ENCODE measurements at regions not wholly inside any gene's neighbourhood (a gene's known extent, or its start where the extent isn't known, plus 50 kb on each side); places are given as distances from the start of the nearest gene placed in this dataset.
"Not testable (repeated sequence)": the region's sequence is repeated elsewhere in the genome, so short reads cannot be mapped to it uniquely, and the experiment has no call there.

DNA sequence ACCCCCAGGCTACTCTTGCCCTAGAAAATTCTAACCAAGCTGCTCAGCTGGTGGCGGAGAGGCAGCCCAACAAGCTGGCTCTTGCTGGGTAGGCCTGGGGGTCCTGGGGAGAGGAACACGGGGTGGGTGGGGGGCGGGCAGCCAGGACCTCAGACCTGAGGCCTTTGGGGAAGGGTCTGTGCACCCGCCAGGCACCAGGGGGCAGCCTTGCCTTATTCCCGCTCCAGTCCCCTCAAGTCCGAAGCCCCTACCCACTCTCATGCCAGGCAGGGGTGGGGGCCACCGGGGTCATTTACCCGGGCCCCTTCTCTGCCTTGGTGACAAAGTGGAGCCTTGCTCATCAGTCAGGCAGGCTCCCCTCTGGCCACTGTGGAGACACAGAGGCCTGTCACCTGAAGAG is 515.1 kb downstream of the TP53TG3F start:
- not testable (repeated sequence) for H3K4me1 ChIP-seq (ENCODE audit: insufficient read depth, poor library complexity, severe bottlenecking); H3K9me3 ChIP-seq (ENCODE audit: severe bottlenecking); H3K4me3 ChIP-seq (ENCODE audit: severe bottlenecking); H3K27ac ChIP-seq (ENCODE audit: poor library complexity, severe bottlenecking); H3K36me3 ChIP-seq (ENCODE audit: low read depth); DNase-seq (ENCODE audit: low spot score); H3K27me3 ChIP-seq (ENCODE audit: insufficient read depth, poor library complexity, severe bottlenecking); ATAC-seq (ENCODE audit: low read depth)

DNA sequence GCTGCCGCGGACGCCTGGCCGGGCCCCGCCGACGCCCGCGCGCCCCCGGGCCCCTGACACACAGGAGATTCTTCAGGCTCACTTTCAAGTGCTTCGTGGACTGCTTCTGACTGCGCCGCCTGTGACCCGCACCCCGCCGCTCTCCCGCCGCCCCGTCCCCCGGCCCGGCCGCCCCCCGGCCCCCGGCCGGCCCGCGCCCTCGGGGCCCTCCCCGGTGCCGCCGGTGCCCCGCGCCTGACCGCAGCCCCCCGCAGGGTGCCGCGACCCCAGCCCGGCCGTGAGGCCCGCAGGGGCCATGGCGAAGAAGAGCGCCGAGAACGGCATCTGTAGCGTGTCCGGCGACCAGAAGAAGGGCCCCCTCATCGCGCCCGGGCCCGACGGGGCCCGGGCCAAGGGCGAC is 516.3 kb downstream of the TP53TG3F start:
- H3K9me3 ChIP-seq (ENCODE audit: severe bottlenecking); H3K36me3 ChIP-seq (ENCODE audit: low read depth); ATAC-seq (ENCODE audit: low read depth); DNase-seq (ENCODE audit: low spot score); H3K4me3 ChIP-seq (ENCODE audit: severe bottlenecking); H3K4me1 ChIP-seq (ENCODE audit: insufficient read depth, poor library complexity, severe bottlenecking); H3K27me3 ChIP-seq (ENCODE audit: insufficient read depth, poor library complexity, severe bottlenecking); H3K27ac ChIP-seq (ENCODE audit: poor library complexity, severe bottlenecking): not testable (repeated sequence)

DNA sequence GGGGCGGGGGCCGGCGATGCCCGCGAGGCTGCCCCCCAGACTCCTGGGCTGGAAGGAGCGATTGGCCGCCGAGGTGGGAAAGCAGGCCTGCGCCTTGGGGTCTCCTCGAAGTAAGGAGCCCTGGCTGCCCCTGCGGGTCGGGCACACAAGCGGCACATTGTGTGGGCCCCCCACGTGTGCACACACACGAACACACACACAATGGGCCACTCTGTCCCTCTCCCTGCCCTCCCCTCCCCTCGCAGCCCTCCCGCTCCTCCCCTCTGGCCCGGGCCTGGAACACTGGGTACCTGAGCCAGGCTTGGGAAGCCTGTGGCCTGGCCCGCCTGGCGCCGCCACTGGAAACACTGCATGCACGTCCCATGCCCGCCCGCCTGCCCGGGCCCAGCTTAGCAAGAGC is 517.1 kb downstream of the TP53TG3F start:
- not testable (repeated sequence) for H3K9me3 ChIP-seq (ENCODE audit: severe bottlenecking); H3K27ac ChIP-seq (ENCODE audit: poor library complexity, severe bottlenecking); ATAC-seq (ENCODE audit: low read depth); H3K4me1 ChIP-seq (ENCODE audit: insufficient read depth, poor library complexity, severe bottlenecking); H3K36me3 ChIP-seq (ENCODE audit: low read depth); DNase-seq (ENCODE audit: low spot score); H3K4me3 ChIP-seq (ENCODE audit: severe bottlenecking); H3K27me3 ChIP-seq (ENCODE audit: insufficient read depth, poor library complexity, severe bottlenecking)

DNA sequence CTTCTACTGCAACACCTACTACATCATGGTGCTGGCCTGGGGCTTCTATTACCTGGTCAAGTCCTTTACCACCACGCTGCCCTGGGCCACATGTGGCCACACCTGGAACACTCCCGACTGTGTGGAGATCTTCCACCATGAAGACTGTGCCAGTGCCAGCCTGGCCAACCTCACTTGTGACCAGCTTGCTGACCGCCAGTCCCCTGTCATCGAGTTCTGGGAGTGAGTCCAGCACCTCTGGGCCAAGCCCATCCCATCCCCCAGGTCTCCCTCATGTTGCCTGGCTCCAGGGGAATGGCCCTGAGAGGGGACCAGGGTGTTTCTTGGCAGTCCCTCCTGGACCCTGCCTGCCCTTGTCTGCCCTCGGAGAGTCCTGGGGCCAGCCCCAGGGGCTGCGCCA is 519.4 kb downstream of the TP53TG3F start:
- H3K9me3 ChIP-seq (ENCODE audit: severe bottlenecking); H3K36me3 ChIP-seq (ENCODE audit: low read depth); ATAC-seq (ENCODE audit: low read depth); DNase-seq (ENCODE audit: low spot score); H3K27me3 ChIP-seq (ENCODE audit: insufficient read depth, poor library complexity, severe bottlenecking); H3K27ac ChIP-seq (ENCODE audit: poor library complexity, severe bottlenecking); H3K4me1 ChIP-seq (ENCODE audit: insufficient read depth, poor library complexity, severe bottlenecking); H3K4me3 ChIP-seq (ENCODE audit: severe bottlenecking): not testable (repeated sequence)

DNA sequence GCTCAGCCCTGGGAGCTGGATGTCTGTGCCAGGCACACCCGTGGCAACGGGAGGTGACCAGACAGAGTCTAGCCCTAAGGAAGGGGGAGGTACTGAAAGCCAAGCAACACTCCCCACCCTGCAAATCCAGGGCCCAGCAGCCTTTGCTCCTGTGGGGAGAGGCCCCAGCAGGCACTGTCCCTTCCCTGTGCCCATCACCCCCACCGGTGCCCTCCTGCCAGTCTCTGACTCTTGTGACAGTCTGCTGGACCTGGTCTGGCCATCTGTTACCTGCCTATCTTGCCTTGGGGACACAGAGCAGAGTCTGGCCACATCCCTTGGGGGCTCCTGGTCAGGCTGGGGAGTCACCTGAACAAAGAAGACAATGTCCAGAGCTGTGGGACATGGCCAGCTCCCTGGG is 520.2 kb downstream of the TP53TG3F start:
- H3K4me3 ChIP-seq (ENCODE audit: severe bottlenecking); H3K36me3 ChIP-seq (ENCODE audit: low read depth); H3K27ac ChIP-seq (ENCODE audit: poor library complexity, severe bottlenecking); H3K27me3 ChIP-seq (ENCODE audit: insufficient read depth, poor library complexity, severe bottlenecking); H3K4me1 ChIP-seq (ENCODE audit: insufficient read depth, poor library complexity, severe bottlenecking); ATAC-seq (ENCODE audit: low read depth); H3K9me3 ChIP-seq (ENCODE audit: severe bottlenecking); DNase-seq (ENCODE audit: low spot score): not testable (repeated sequence)

DNA sequence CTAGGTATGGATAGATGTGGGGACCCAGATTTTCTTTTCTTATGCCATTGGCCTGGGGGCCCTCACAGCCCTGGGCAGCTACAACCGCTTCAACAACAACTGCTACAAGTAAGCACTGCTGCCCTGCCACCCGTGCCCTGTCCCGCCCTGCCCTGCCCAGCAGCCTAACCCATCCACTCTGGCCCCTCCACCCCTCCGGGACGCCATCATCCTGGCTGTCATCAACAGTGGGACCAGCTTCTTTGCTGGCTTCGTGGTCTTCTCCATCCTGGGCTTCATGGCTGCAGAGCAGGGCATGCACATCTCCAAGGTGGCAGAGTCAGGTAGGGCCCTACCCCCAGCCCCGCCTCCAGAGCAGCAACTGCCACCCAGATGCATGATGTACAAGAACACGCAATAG is 521.3 kb downstream of the TP53TG3F start:
- peak; percentile 40 for DNase-seq (ENCODE audit: low spot score)
- not testable (repeated sequence) for H3K27ac ChIP-seq (ENCODE audit: poor library complexity, severe bottlenecking); H3K36me3 ChIP-seq (ENCODE audit: low read depth); H3K27me3 ChIP-seq (ENCODE audit: insufficient read depth, poor library complexity, severe bottlenecking); H3K9me3 ChIP-seq (ENCODE audit: severe bottlenecking); ATAC-seq (ENCODE audit: low read depth); H3K4me1 ChIP-seq (ENCODE audit: insufficient read depth, poor library complexity, severe bottlenecking); H3K4me3 ChIP-seq (ENCODE audit: severe bottlenecking)

DNA sequence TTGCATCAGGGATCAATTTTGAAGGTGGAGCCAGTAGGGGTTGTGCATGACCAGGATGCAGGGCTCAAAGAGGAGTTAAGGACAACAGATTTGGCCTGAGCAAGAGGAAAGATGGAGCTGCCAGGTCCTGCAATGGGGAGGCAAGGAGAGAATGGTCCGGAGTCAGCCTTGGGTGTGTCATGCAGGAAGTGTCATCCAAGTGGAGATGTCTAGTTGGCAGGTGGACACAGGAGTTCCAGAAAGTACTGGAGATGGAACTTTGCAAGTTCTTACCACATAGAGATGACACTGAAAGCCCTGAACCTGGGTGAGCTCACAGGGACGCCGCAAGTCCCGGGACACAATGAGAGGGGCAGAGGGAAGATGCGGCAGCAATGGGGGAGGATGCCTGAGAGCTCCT is 525.0 kb downstream of the TP53TG3F start:
- H3K27me3 ChIP-seq (ENCODE audit: insufficient read depth, poor library complexity, severe bottlenecking); ATAC-seq (ENCODE audit: low read depth): not testable (repeated sequence)

DNA sequence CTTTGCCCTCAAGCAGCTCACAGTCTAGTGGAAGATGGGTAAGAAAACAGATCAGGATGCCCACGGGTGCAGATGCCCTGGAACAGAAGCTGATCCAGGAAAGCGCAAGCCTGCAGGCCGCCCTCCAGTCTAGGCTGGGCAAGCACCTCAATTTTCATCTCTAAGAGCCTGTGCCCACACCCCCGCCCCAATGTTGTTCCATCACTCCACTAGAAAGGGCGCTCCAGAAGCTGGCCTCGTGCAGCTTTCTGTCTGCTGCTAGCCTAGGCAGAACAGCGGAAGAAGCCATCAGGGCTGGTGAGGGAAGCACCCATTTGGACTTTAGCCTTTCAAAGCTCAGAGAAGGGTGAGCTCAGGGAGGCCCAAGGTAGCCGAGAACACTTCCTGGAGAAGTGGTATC is 527.1 kb downstream of the TP53TG3F start:
- ATAC-seq (ENCODE audit: low read depth); H3K27ac ChIP-seq (ENCODE audit: poor library complexity, severe bottlenecking); H3K36me3 ChIP-seq (ENCODE audit: low read depth); H3K27me3 ChIP-seq (ENCODE audit: insufficient read depth, poor library complexity, severe bottlenecking); DNase-seq (ENCODE audit: low spot score); H3K4me3 ChIP-seq (ENCODE audit: severe bottlenecking); H3K4me1 ChIP-seq (ENCODE audit: insufficient read depth, poor library complexity, severe bottlenecking); H3K9me3 ChIP-seq (ENCODE audit: severe bottlenecking): not testable (repeated sequence)

More for the DNA sequence above, 525.0 kb downstream of the TP53TG3F start:
- DNase-seq (ENCODE audit: low spot score); H3K9me3 ChIP-seq (ENCODE audit: severe bottlenecking); H3K27ac ChIP-seq (ENCODE audit: poor library complexity, severe bottlenecking); H3K4me3 ChIP-seq (ENCODE audit: severe bottlenecking); H3K36me3 ChIP-seq (ENCODE audit: low read depth); H3K4me1 ChIP-seq (ENCODE audit: insufficient read depth, poor library complexity, severe bottlenecking): not testable (repeated sequence)

DNA sequence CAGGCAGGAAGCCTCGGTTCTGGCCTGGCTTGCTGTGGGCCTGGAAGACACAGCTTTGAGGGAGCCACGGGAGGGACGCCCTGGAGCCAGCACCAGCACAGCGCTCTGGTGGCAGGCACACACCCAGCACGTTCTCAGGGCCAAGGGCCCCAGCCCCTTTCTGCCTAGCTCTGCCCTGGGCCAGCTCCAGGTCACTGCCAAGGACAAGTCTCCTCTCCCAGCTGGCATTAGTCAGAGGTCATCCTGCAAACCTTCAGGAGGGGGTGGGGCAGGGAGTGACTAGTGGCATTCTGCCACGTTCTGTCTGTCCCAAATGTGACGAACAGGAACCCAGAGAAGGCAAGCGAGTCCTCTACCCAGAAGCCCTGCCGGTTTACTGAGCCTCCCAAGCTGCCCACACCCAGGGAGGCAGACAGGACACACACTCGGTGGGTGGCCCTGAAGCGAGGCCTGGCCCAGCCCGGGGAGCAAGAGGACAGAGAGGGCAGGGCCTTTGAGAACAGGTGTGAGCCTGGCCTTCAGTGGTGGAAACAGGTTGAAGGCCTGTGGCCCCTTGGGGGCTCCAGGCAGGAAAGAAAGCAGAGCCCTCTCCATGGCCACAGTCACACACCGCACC is 528.0 kb downstream of the TP53TG3F start:
- not testable (repeated sequence) for DNase-seq (ENCODE audit: low spot score); H3K36me3 ChIP-seq (ENCODE audit: low read depth); H3K9me3 ChIP-seq (ENCODE audit: severe bottlenecking); H3K27ac ChIP-seq (ENCODE audit: poor library complexity, severe bottlenecking); H3K4me1 ChIP-seq (ENCODE audit: insufficient read depth, poor library complexity, severe bottlenecking); H3K4me3 ChIP-seq (ENCODE audit: severe bottlenecking); H3K27me3 ChIP-seq (ENCODE audit: insufficient read depth, poor library complexity, severe bottlenecking); ATAC-seq (ENCODE audit: low read depth)

DNA sequence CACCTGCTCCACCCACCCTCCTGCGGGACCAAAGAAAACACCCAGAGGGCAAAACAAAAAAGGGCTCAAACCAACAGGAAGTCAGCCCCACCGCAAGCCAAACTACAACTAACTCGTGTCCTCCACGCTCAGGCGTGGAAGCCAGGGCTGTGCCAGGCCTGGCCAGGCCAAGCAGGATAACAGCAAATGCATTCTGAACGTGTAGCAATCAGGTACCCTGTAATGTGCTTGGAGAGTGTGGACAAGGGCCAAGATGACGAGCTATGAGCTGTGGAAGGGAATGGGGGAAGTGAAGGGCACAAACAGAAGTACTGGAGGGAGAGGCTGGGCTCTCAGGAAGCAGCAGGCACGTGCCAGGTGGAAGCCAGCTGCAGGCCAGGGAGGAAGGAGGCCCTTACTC is 528.6 kb downstream of the TP53TG3F start:
- DNase-seq (ENCODE audit: low spot score); ATAC-seq (ENCODE audit: low read depth); H3K4me3 ChIP-seq (ENCODE audit: severe bottlenecking); H3K27ac ChIP-seq (ENCODE audit: poor library complexity, severe bottlenecking); H3K27me3 ChIP-seq (ENCODE audit: insufficient read depth, poor library complexity, severe bottlenecking); H3K36me3 ChIP-seq (ENCODE audit: low read depth); H3K4me1 ChIP-seq (ENCODE audit: insufficient read depth, poor library complexity, severe bottlenecking); H3K9me3 ChIP-seq (ENCODE audit: severe bottlenecking): not testable (repeated sequence)

DNA sequence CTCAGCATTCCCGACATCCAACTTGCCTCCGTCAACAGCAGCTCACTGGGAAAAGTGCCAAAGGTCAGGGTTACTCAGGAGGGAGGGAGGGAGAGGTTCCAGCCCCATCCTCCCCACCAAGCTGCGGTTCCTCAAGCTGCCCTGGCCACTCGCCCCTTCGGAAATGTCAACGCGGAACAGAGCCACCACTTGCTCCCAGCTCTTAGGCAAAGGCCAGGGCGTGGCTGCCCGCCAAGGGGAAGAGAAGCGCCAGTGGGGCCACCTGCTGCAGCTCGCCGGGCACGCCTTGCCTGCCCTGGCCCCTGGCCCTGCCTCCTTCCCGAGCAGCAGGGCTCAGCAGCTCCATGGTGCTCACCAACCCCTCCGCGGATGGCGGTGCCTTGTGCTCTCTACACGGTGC is 531.1 kb downstream of the TP53TG3F start:
- H3K36me3 ChIP-seq (ENCODE audit: low read depth); ATAC-seq (ENCODE audit: low read depth); DNase-seq (ENCODE audit: low spot score): not testable (repeated sequence)

DNA sequence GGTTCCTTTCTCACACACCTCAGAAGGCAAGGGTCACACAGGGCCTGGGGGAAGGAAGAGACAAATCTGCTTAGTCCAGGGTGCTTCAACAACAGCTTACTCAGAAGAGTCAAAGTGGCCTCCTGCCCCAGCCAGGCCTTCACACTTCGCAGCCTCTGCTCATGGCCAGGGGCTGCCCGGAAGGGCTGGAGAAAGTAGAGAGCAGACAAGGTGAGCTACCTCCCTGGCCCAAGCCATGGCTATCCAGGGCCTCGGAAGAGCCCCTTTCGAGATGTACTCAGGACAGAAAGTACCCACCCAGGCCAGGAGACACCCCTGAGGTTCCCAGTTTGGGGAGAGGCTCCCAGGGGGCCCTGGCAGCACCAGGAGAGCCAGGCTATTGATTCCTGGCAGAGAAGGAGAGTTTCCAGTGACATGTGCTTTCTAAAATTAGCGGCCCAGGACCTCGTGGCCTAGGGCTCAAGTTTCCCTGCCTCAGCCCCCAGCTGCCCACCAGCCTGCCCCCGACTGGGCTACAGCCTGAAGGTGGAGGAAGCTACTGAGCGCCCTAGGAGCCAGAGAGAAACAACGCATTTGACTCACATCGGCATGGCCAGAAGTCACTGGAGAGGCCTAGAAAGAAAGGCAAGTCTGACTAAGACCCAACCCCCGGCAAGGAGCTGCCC is 533.2 kb downstream of the TP53TG3F start:
- ATAC-seq (ENCODE audit: low read depth); H3K4me1 ChIP-seq (ENCODE audit: insufficient read depth, poor library complexity, severe bottlenecking); H3K9me3 ChIP-seq (ENCODE audit: severe bottlenecking); H3K36me3 ChIP-seq (ENCODE audit: low read depth); H3K27me3 ChIP-seq (ENCODE audit: insufficient read depth, poor library complexity, severe bottlenecking); H3K4me3 ChIP-seq (ENCODE audit: severe bottlenecking); H3K27ac ChIP-seq (ENCODE audit: poor library complexity, severe bottlenecking): not testable (repeated sequence)
- DNase-seq (ENCODE audit: low spot score), result peak; percentile 11

More for the DNA sequence above, 531.1 kb downstream of the TP53TG3F start:
- H3K27me3 ChIP-seq (ENCODE audit: insufficient read depth, poor library complexity, severe bottlenecking); H3K4me1 ChIP-seq (ENCODE audit: insufficient read depth, poor library complexity, severe bottlenecking); H3K9me3 ChIP-seq (ENCODE audit: severe bottlenecking); H3K27ac ChIP-seq (ENCODE audit: poor library complexity, severe bottlenecking); H3K4me3 ChIP-seq (ENCODE audit: severe bottlenecking): not testable (repeated sequence)
